ENCODE measurements at regions not wholly inside any gene's neighbourhood (a gene's known extent, or its start where the extent isn't known, plus 50 kb on each side); places are given as distances from the start of the nearest gene placed in this dataset.

DNA sequence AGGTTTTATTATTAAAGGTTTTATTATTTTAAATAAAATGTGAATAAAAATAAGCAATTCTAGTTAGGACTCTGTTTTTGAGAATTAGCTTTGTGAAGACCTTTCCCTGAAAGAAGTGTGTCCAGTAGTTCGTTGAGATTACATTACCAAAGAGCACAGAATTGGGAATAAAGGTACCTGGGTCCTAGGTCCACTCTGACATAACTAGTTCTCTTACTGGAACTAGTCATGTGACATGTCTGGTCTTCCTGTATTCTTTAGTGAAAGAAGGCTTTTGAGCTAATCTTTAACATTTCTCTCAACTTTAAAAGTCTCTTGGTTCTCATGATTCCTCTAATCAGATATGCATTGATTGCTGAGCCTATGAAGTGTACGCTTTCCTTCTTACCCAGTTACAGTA lies 292.0 kb upstream of the SMIM31 start:
- TF ChIP-seq MYC (IDR thresholded peaks at IDR 0.05; ENCODE audit: low read depth, low read length) (no peak), POLR2A (IDR thresholded peaks at IDR 0.05; ENCODE audit: extremely low read depth, insufficient read length) (no peak)
- TF ChIP-seq, protein P1, sequence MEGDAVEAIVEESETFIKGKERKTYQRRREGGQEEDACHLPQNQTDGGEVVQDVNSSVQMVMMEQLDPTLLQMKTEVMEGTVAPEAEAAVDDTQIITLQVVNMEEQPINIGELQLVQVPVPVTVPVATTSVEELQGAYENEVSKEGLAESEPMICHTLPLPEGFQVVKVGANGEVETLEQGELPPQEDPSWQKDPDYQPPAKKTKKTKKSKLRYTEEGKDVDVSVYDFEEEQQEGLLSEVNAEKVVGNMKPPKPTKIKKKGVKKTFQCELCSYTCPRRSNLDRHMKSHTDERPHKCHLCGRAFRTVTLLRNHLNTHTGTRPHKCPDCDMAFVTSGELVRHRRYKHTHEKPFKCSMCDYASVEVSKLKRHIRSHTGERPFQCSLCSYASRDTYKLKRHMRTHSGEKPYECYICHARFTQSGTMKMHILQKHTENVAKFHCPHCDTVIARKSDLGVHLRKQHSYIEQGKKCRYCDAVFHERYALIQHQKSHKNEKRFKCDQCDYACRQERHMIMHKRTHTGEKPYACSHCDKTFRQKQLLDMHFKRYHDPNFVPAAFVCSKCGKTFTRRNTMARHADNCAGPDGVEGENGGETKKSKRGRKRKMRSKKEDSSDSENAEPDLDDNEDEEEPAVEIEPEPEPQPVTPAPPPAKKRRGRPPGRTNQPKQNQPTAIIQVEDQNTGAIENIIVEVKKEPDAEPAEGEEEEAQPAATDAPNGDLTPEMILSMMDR (IDR thresholded peaks at IDR 0.05; ENCODE audit: low read depth, low read length), result no peak
- no peak for DNase-seq (ENCODE audit: low read depth)
- no peak overlapping the region for H3K4me3 ChIP-seq (ENCODE audit: low read depth, low read length)

DNA sequence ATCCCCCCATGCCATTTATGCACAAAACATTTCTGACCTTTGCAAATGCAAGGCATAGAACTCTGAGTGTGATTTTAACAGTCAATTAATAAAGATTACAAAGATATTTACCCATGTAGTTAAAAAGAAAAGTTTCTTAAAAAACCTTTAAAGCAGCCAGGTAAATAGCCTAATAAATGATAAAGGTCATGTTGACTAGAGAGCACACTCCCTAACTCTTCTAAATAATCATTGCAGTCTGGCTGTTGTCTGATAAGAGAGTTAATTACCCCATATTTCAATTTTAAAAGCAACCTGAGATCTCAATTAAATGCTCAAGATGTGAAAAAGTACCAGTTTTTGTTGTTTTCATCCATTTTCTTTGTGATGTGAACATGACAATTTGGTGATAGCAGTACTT lies 291.5 kb upstream of the SMIM31 start:
- DNase-seq (ENCODE audit: low read depth), result no peak
- TF ChIP-seq, protein P2, sequence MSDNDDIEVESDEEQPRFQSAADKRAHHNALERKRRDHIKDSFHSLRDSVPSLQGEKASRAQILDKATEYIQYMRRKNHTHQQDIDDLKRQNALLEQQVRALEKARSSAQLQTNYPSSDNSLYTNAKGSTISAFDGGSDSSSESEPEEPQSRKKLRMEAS (IDR thresholded peaks at IDR 0.05; ENCODE audit: low read depth, low read length), result no peak
- TF ChIP-seq MYC (IDR thresholded peaks at IDR 0.05; ENCODE audit: low read depth, low read length), result no peak
- no peak for TF ChIP-seq POLR2A (IDR thresholded peaks at IDR 0.05; ENCODE audit: extremely low read depth, insufficient read length)
- TF ChIP-seq, protein P1 (IDR thresholded peaks at IDR 0.05; ENCODE audit: low read depth, low read length), result no peak
- no peak overlapping the region for H3K4me3 ChIP-seq (ENCODE audit: low read depth, low read length)

DNA sequence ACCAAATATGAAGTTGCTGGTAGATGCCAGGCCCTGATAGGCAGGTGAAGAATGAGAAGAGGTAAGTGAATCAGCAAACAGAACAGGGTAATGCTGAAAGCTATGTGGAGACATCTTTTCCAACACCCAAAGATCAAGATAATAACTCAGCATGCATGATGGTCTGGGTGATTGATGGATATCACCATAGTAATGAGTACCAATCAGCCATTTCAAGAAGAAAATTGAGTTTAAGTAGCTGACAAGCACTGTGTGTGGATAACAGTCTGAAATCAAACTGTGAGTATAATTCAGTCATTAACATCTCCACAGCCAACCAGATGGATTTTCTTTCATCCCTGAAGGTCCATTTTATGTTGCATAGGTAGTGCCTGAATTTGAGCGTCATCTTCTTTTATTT lies 289.6 kb upstream of the SMIM31 start:
- H3K4me3 ChIP-seq (ENCODE audit: low read depth, low read length), result no peak overlapping the region
- TF ChIP-seq, protein P1 (IDR thresholded peaks at IDR 0.05; ENCODE audit: low read depth, low read length), result no peak
- TF ChIP-seq MYC (IDR thresholded peaks at IDR 0.05; ENCODE audit: low read depth, low read length) (no peak), POLR2A (IDR thresholded peaks at IDR 0.05; ENCODE audit: extremely low read depth, insufficient read length) (no peak)
- TF ChIP-seq, protein P2 (IDR thresholded peaks at IDR 0.05; ENCODE audit: low read depth, low read length), result no peak
- no peak for DNase-seq (ENCODE audit: low read depth)

DNA sequence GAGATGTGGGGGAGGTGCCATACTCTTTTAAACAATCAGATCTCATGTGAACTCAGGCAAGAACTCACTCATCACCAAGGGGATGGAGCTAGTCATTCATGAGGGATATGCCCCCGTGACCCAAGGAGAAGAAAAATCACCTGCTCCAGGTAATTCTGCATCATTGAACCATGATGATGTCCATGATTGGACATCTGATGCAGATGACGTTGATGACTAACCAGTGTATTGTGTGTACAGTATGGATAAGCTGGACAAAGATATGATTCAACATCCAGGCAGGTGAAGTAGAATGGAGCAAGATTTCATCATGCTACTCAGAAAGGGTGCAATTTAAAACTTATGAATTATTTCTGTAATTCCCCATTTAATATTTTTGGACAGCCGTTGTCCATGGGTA lies 286.4 kb upstream of the SMIM31 start:
- DNase-seq (ENCODE audit: low read depth), result no peak
- TF ChIP-seq, protein P1 (IDR thresholded peaks at IDR 0.05; ENCODE audit: low read depth, low read length), result no peak
- no peak for TF ChIP-seq POLR2A (IDR thresholded peaks at IDR 0.05; ENCODE audit: extremely low read depth, insufficient read length)
- no peak overlapping the region for H3K4me3 ChIP-seq (ENCODE audit: low read depth, low read length)

DNA sequence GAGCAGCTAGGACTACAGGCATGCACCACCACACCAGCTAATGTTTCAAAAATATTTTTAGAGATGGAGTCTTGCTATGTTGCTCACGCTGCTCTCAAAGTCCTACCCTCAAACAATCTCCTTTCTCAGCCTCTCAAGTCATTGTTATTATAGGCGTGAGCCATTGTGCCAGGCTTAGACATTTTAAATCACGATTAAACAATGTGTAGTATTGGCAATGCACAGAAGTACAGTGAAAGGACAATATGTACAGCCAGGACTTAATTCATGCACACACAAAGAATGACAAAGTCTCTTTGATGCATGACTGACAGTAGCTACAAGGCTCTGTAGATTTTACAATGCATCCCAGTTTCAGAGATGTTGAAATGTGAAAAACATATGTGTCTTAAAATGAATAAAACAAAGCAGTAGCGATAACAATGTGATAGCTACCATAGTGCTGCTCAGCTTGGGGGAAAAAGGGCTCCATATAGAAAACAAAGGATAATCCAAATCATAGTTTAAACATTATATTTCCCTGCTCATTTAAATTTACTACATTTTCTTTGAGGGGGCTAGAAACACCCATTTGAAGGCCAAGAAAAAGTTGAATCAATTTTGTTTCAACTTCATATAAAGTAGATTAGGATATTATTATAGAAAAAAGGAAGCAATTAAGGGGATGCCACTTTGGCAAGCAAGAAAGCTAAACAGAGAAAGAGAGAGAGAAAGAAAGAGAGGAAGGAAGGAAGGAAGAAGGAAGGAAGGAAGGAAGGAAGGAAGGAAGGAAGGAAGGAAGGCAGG lies 272.4 kb upstream of the SMIM31 start:
- no peak for TF ChIP-seq MYC (IDR thresholded peaks at IDR 0.05; ENCODE audit: low read depth, low read length)
- TF ChIP-seq, protein P1 (IDR thresholded peaks at IDR 0.05; ENCODE audit: low read depth, low read length), result no peak
- TF ChIP-seq POLR2A (IDR thresholded peaks at IDR 0.05; ENCODE audit: extremely low read depth, insufficient read length), result no peak
- TF ChIP-seq, protein P2 (IDR thresholded peaks at IDR 0.05; ENCODE audit: low read depth, low read length), result no peak
- no peak overlapping the region for H3K4me3 ChIP-seq (ENCODE audit: low read depth, low read length)
- no peak for DNase-seq (ENCODE audit: low read depth)

DNA sequence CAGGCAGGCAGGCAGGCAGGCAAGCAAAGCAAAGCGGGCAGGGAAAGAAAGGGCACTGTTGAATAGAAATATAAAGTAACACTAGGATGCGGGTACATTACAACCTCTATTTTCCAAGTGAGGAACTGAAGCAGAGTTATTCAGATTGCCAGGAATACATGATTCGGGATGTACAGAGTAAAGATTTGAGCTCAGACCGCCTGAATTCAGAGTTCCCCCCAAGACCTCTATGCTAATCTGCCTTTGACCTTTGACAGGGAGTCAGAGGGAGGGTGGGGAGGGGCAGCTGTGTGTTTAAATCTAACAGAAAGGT lies 271.9 kb upstream of the SMIM31 start:
- no peak overlapping the region for H3K4me3 ChIP-seq (ENCODE audit: low read depth, low read length)
- no peak for DNase-seq (ENCODE audit: low read depth)
- TF ChIP-seq, protein P2 (IDR thresholded peaks at IDR 0.05; ENCODE audit: low read depth, low read length), result no peak
- no peak for TF ChIP-seq POLR2A (IDR thresholded peaks at IDR 0.05; ENCODE audit: extremely low read depth, insufficient read length)
- TF ChIP-seq MYC (IDR thresholded peaks at IDR 0.05; ENCODE audit: low read depth, low read length), result no peak
- TF ChIP-seq, protein P1 (IDR thresholded peaks at IDR 0.05; ENCODE audit: low read depth, low read length), result no peak

All from NB4 (cell line).